ENCODE measurements at regions not wholly inside any gene's neighbourhood (a gene's known extent, or its start where the extent isn't known, plus 50 kb on each side); places are given as distances from the start of the nearest gene placed in this dataset.

DNA sequence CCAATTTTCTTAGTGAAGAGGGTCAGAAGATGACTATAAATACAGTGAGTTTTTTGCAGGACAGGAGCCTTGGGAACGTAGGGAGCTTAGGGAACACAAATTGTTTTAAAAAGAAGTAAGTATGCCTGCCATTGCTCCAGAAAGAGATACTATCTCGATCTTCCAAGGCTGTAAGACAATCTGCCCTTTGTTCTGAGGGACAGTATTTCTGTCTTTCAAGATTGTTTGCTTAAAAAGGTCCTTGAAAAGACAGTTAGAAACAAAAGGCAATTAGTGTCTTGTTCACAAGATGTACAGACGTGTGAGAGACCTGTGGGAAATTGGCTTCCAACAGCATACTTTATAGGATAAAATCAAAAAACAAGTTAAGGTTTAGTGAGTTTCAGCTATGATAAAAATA is 321.2 kb upstream of the FAR2 start:
- FAIRE-seq, result no peak

GRCh38 chr12:28828318-28828717 is 320.8 kb upstream of the FAR2 start:
- FAIRE-seq, result no peak

GRCh38 chr12:28830491-28830890 is 318.6 kb upstream of the FAR2 start:
- FAIRE-seq, result no peak

GRCh38 chr12:28844718-28845117 is 304.4 kb upstream of the FAR2 start:
- no peak for FAIRE-seq

GRCh38 chr12:28851781-28852180 is 297.3 kb upstream of the FAR2 start:
- no peak for FAIRE-seq

DNA sequence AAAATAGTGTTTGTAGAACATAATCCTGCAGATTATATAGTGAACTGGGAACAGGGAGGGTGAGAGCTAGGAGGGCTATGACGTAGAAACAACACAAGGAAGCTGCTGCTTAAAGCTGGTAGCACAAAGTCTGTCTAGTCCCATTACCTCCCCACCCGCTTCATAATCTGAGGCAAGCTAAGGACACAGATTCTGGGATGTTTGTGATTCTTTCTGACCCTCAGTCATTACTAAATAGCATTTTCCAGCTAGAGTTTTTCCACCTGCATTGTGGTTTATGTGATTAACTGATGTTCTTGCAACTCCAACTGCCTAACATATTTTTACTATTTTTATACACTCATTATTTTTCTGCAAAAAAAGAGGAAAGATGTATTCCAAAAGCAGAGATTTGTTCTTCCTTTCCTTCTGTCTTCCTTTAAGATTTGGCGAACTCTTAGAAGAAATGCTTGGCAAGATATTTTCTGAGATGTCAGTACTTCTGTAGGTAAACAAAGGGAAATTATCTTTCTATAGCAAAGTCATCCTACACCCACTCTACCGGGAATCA is 293.2 kb upstream of the FAR2 start:
- FAIRE-seq, result no peak

DNA sequence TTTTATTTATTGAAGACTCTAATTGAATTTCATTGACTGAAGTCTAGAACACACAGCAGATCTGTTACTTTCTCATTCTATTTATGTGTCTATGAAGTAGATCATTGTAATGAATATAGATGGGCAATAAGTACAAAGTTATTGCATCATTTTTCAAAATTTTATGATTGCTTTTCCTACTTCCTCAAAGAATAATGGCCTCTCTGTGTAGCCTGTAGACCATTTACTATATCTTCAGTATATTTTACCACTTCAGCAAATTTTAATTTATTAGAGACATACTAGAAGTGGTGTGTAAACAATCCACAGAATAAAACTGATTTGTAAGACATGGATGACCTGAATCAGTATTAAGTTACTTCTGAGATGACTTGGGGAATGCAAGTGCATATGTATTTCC is 291.7 kb upstream of the FAR2 start:
- FAIRE-seq, result no peak

DNA sequence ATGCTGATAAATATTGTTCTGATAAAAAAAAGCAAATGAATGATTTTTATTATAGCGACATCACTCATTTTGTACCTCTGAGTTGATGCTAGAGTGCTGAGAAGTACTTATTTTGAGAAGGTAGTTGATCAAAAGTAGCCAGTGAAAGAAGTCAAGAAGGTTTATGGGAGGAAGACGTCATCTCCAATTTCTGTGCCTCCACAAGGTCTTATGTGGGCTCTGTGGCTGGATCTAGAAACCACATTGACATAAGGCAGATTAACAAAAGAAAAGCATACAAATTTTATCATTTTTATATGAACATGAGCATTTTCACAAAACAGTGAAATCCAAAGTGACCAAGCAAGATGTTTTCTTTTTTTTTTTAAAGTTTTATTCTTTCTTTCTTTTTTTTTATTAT is 289.5 kb upstream of the FAR2 start:
- FAIRE-seq, result no peak

- no peak for FAIRE-seq
These were observed 283.3 kb upstream of the FAR2 start for GRCh38 chr12:28865776-28866175.

GRCh38 chr12:28866296-28866695 is 282.8 kb upstream of the FAR2 start:
- FAIRE-seq, result no peak

DNA sequence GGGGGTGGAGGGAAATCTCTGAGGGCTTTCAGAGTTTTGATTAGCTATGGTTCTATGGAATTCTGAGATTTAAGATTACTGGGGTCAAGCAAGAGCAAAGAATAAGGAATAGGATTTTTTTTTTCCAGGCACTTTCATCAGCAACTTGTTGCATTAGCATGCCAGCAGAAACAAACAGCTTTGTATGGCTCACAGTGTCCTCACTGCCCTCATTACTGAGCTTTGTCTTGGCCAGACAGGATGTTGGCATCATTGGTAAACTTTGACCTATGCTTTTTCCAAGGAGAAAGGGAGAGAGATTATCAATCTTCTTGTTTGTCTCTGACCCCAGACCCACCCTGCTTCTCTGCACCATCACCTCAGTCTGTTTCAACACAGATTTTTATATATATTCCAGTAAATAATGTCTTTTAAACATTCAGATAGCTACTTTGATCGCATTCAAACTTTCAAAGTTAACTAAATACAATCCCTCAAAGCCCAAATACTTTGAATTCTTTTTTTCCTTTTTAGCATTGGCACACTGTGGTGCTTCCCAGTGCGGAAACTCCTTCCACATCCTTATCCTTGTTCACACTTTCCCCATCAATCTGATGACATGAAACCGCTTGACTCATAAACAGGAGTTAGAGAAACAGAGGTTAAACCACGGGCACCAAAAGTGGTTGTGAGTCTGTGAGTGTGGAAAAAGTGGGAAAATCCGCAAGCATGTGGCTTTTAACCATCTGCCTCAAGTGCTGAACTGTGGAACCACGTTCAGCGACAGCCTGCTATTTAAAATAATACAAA is 282.2 kb upstream of the FAR2 start:
- no peak for FAIRE-seq

DNA sequence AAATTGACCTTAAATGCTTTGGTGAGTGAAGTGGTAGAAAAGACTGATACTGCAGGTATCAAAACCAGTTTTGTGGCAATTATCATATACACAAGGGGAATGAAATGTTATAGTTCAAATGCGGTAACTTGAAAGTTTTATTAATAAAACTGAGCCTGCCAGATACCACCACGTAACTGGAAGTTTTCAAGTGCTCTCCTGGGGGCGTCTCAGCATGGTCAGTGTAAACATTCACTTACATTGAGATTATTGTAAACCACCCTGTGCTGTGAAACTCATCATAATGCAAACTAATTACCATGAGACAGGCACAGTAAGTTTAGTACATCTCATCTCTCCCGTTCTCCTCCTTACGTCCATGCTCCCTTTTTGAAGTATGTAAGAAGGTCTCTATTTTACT is 280.7 kb upstream of the FAR2 start:
- FAIRE-seq, result no peak

- FAIRE-seq, result no peak
These were observed 279.9 kb upstream of the FAR2 start for GRCh38 chr12:28869197-28869596.

GRCh38 chr12:28870839-28871440 is 278.1 kb upstream of the FAR2 start:
- FAIRE-seq, result no peak

GRCh38 chr12:28872654-28873268 is 276.3 kb upstream of the FAR2 start:
- no peak for FAIRE-seq

DNA sequence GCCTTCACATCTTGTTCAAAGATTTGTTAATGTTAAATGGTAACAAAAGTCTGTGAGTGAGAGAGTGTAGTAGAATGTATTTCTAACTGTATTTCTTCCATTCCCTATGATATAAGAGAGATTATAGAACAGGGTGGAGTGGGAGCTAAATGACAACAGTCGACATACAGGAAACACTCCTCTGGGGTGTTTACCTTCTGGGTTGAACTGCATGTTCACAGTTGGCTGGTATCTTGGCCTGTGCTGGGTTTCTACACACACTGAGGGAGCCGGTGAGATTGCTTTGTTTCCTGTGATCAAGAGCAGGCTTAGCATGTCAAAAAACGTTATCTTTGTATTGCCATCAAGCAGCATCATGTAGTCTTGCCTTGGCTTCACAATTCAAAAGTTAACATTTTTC is 274.3 kb upstream of the FAR2 start:
- no peak for FAIRE-seq

DNA sequence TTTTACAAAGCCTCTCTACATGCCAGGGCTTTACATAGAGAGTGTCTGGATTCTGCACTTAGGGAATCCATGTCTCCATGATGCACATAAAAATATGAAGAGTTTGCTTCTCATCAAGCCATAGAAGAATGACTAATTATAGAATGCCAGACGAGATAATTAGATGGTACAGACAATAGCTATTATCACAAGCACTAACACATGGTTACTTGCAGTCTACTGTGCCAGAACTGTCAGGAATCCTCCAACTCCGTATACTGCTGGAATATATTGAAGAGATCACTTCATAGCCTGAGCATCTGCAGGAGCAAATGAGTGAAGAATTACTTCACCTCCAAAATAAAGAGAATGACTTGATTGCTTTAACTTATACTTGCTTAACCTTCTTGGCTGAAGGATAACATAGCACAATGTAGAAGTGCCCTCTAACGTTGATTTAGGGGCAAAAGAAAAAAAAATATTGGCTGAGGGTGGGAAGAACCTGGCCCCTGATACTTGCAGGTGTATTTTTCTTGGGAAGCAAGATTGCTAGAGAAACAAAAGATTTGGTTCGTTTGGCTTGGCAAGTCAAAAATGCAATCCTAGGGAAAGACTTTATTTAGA is 272.8 kb upstream of the FAR2 start:
- FAIRE-seq, result no peak

- FAIRE-seq, result no peak
These were observed 271.2 kb upstream of the FAR2 start for GRCh38 chr12:28877854-28878253.

DNA sequence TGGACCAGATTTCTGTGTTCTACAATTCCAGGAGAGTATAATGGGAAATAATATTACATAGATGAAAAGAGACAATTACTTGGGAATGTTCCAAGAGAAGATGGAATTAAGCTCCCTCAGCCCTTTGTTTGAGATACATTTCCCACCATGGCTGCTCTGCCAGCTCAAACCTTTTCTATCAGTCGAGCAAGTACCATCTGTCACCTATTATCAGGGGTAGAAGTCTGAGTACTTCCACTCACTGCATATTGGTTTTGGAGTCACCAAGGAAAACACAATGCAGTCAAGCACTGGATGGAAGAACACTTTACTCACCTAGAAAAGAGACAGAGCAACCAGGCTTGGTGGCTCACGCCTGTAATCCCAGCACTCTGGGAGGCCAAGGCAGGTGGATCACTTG is 270.4 kb upstream of the FAR2 start:
- FAIRE-seq, result no peak

DNA sequence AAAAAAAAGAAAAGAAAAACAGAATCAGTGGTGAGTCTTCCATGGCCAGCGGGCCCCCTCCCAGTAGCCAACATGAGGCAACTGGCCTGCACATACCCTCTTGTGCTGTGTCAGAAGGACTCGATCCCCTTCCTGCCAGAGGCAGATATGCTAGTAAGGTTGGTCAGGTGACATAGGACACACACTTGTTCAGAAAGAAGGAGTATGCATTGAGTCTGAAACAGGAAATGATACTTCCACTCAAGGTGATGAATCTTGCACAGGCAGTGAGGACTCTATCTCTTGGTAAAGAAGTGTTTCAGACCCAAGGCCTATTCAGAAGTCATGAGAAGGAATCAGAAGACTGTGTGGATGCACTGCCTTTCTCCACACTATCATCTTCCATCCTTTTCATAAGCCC is 269.7 kb upstream of the FAR2 start:
- FAIRE-seq, result no peak

DNA sequence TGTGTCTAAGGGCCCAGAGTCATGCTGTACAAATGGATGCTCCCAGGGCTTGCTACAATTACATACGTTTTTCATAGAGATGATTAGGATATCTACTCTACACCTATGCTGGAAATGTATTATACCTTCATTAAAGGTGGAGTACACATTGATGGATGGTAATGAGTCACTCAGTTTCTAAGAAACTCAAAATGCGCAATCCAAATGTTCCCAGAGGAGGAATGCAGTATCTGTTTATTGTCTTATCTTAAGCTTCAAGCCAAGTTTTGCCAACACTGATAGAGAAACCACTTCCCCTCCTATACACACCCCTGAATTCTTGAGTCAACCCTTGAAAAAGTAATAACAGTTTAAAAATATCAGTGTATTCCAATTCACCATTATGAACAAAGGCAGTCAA is 266.6 kb upstream of the FAR2 start:
- FAIRE-seq, result no peak

- no peak for FAIRE-seq
These were observed 265.6 kb upstream of the FAR2 start for GRCh38 chr12:28883406-28883997.

All from colon (tissue), 2 donors.